Putamen (tissue), 1 donor: ENCODE measurements at regions not wholly inside any gene's neighbourhood (a gene's known extent, or its start where the extent isn't known, plus 50 kb on each side); places are given as distances from the start of the nearest gene placed in this dataset.

Experiments
- DNase-seq: peaks from one replicate; pipeline ENCODE4 v3.0.0-alpha.2; 2016; ENCODE audit warnings: low spot score

GRCh38 chr6:28707387-28708282, 182.0 kb downstream of the GPX5 start:
- no peak for DNase-seq

GRCh38 chr6:28709478-28710349, 184.0 kb downstream of the GPX5 start:
- DNase-seq = no peak

DNA sequence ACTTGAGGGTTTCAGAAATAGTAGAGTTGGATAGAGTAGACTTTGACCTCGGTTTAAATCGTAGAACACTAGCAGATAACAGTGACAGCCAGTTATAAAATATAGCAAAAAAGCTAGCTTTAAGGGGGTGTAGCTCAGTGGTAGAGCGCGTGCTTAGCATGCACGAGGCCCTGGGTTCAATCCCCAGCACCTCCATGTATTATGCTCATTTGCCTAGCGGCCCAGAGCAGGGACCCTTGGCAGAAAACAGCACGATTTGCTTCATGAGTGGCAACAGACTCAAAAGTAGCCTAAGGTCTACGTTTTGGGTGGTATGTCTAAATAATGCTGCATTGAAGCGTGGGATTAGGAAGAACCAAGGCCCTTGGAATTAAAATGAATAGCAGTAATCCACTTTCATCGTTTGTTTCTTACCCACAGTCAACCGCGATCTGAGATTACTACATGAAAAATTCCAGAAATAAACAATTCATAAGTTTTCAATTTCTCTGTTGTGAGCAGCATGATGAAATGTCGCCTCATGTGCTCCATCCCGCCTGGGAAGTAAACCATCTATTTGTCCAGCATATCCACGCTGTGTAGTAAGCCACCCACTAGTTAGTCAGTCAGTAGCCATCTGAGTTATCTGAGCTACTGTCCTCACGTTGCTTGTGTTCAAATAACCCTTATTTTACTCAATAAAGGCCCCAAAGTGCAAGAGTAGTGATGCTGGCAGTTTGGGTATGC, 184.9 kb downstream of the GPX5 start:
- DNase-seq = no peak

DNA sequence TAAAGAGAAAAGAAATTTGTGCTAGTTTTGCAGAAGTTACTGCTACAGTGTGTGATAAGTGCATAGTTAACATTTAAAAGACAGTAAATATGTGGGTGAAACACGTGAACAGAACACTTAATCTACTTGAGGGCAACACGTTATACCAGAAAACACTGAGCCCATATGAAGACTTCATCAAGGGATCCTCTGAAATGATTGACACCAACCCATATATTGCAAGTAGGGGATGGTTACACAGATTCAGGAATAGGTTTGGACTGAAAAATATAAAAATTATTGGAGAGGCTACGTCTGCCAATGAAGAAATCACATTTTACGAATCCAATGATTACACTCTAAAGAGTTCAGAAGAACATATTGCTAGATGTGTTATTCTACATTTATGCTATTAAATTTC, 185.6 kb downstream of the GPX5 start:
- no peak for DNase-seq

GRCh38 chr6:28711788-28712341, 186.2 kb downstream of the GPX5 start:
- no peak for DNase-seq

DNA sequence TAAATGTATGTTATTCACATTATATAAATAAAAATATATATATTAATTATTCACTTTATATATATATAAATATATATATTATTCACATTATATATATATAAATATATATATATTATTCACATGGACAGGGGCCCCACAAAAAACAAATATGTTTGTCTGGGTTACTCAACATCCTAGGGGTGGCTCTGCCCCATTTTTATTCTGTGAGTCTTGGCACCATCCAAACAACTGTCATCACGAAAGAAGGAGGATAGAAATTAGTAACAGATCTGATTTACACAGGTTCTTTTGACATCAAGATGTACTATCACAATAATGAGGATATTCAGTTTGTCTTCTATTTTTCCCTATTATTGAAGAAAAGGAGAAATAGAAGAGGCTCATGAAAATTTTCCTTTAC, 187.3 kb downstream of the GPX5 start:
- no peak for DNase-seq

GRCh38 chr6:28719275-28719940, 193.7 kb downstream of the GPX5 start:
- DNase-seq = no peak

DNA sequence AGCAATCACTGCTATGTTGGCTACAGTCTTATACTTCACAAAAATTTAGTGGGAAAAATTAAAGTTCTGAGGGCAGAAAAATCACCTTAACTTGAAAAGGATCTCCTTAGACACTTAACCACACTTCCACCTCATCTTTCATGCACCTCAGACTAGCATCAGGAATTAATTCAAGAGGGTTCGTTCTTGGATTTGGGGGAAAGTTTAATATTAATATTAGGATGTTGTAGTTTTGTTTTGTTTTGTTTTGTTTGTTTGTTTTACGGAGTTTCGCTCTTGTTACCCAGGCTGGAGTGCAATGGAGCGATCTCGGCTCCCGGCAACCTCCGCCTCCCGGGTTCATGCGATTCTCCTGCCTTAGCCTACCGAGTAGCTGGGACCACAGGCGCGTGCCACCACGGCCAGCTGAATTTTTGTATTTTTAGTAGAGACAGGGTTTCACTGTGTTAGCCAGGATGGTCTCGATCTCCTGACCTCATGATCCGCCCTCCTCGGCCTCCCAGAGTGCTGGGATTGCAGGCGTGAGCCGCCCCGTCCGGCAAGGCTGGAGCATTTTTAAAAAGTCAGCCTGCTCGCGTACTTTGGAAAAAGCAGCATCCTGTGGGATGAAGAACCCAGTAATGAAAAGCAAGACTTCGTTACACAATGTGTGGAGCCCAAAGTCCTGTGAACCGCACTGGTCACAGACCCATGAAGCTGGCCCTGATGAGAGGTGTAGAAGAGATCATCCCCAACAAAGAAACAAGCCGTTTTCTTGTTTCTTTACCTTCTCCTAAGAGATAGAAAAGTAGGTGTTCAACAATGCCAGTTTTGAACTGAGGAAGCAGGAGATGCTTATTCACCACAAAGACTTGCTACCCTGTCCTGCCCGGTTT, 194.9 kb downstream of the GPX5 start:
- no peak for DNase-seq

DNA sequence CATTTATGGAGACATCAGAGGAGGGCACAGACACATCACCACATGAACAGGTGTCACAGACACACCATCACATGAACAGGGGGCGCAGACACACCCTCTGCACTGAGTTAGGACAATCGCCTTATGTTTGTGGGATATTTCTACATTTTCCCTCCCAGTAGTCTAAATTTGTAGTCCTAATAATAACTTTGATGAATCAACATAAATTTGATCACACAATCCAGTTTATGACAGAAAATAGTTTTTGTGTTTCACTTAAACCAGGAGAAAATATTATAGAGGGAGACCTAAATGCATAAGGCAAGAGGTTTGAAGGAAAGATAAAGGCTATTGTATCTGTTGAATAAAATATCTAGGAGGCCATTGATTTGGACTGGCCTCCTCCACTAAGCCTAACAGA, 195.7 kb downstream of the GPX5 start:
- no peak for DNase-seq

DNA sequence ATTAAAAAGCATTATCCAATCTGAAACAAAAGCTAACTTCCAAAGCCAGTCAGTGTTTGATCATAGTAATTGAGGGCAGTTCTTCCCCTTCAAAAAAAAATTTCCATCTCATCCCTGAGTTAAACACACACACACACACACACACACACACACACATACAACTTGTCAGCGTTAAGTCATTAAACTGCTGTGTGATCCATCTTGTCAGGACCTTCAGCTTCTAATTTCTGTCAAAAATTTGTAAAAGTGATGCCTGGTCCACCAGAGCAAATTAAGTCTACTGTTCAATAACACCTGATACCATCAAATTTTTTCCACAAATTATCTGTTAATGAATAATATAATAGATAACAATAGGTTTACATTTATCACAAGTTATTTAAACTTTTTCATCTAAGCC, 198.7 kb downstream of the GPX5 start:
- DNase-seq = no peak

DNA sequence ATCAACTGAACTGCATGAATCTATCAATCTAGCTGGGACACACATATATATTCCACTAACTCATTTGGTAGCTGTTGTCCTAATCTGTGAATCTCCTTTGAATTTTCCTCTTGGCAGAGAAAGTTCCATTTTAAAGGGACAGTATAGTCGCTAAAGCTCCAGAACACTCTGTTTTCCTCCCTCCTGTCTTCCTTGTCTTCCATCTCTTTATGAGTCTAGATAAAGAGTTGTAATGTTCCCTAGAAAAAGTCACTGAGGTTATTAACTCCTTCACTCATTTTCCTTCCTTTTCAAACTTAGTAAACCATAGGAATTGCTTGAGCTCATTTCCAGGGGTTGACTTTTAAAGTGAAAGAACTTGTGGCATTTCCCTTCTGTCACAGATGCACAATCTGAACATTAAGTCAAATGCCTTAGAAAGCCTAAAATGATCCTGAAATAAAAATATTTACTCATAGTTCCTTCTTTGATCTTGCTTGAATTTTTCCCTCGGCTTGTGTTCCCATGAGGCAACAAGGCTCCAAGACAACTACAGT, 198.4 kb downstream of the TRIM27 start:
- no peak for DNase-seq

- DNase-seq = no peak
These were observed 197.9 kb downstream of the TRIM27 start for GRCh38 chr6:28725890-28726348.

- no peak for DNase-seq
These were observed 197.0 kb downstream of the TRIM27 start for GRCh38 chr6:28726569-28727309.

DNA sequence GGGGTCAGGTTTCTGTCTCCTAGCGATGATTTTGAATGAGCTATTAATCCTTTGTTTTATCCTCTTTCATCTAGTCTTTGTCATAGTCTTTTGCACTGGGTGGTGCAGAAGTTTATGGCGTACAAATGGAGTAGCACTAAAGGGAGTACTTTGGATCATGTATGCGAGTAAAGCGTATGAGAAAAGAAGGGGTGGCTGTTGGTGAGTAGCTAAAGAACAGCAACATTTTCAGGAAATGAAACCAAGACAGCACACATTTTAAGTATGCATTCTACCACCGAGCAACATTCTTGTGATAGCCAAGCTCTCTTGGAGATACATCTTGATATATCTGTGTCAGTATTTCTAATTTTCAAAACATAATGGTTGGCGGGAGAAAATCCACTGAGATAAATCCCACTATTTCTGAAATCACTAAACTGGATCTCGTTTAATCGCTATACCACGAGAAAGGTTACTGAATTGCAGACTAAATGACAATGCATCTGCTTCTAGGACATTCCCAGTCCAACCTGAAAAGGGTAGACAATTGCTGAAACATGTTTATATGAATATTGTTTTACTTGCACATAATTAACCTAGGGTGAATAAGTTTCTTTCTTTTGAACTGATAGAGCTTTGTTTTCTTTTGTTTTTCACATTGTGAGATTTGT, 196.1 kb downstream of the TRIM27 start:
- DNase-seq = no peak

DNA sequence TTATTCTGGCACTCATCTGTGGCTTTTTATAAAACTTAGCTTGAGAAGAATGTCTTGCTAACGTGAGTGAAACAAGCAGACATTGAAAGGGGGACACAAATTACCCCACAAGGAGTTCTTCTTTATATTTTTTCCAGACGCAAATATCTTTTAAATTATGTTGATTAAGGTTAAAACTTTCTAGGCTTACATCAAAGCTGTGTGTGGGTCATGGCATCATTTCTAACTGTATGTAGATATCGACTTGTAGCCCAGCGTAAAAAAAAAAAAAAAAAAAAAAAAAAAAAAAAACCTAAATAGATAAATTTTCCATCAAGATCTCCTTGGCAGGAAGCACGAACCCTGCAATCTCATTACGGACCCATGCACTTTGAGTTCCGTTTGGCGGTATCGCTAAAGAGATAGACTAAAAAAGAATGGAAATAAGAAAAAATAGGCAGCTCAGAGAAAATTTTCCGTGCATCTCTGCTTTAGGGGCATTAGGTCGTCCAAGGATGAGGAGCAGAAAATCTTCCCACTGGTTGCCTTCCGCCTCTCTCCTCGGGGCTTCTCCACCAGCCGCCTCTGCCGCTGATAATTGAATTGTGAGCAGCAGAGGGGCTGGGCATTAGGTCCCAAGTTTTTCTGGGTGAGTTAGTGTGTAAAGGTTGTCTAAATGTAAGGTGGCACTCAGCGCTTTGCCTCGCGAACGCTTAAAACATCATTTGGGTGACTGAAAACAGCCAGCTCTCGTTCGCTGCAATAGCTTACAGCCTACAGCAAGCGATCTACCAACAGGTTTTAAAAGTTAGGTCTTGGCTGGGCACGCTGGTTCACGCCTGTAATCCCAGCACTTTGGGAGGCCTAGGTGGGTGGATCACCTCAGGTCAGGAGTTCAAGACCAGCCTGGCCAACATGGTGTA, 194.0 kb downstream of the TRIM27 start:
- no peak for DNase-seq

DNA sequence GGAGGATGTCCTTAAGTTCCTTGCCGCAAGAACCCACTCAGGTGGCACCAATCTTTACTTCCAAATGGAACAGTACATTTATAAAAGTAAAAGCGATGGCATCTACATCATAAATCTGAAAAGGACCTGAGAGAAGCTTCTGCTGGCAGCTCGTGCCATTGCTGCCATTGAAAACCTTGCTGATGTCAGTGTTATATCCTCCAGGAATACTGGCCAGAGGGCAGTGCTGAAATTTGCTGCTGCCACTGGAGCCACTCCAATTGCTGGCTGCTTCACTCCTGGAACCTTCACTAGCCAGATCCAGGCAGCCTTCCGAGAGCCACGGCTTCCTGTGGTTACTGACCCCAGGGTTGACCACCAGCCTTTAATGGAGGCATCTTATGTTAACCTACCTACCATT, 191.7 kb downstream of the TRIM27 start:
- DNase-seq = no peak

GRCh38 chr6:28734443-28734959, 189.3 kb downstream of the TRIM27 start:
- DNase-seq = no peak

DNA sequence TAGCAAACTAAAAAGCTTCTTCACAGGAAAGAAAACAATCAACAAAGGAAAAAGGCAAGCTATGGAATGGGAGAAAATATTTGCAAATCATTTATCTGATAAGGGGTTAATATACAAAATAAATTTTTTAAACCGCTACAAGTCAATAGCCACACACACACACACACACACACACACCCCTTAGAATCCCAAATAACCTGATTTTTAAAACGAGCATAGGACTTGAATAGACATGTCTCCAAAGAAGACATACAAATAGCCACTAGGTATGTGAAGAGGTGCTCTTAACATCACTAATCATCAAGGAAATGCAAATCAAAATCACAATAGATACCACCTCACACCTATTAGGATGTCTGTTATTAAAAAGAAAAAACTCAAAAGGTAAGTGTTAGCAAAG, 187.7 kb downstream of the TRIM27 start:
- DNase-seq = no peak
